Activated CD4-positive, alpha-beta T cell treated with anti-CD3 and anti-CD28 coated beads, Interleukin-2, Interleukin-6, amounts not matched to agents 100 ng/mL and 50 ng/mL, durations not matched to agents 16 hours and 8 hours (primary cell): ENCODE measurements at regions not wholly inside any gene's neighbourhood (a gene's known extent, or its start where the extent isn't known, plus 50 kb on each side); places are given as distances from the start of the nearest gene placed in this dataset.
"Not testable (repeated sequence)": the region's sequence is repeated elsewhere in the genome, so short reads cannot be mapped to it uniquely, and the experiment has no call there.

Experiments
- DNase-seq: peaks from one replicate; pipeline ENCODE4 v3.0.0-alpha.2; 2020

- no peak for DNase-seq
Observed at GRCh38 chr4:126898815-126899214, 733.9 kb upstream of the INTU start.

- DNase-seq: no peak
Observed at GRCh38 chr4:126899331-126899801, 733.4 kb upstream of the INTU start.

DNA sequence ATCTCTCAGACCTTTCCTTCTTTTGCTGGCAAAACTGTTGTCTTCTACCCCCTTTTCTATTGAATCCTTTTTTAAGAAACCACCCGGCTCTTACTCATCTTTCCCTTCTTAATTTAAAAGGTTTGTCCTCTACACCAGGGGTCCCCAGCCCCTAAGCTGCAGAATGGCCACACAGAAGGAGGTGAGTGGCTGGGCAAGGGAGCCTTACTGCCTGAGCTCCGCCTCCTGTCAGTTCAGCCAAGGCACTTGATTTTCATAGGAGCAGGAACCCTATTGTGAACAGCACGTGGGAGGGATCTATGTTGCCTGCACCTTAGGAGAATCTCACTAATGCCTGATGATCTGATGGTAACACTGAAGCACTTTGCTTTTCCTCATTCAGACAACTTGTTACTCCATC lies 726.3 kb upstream of the INTU start:
- DNase-seq: no peak

DNA sequence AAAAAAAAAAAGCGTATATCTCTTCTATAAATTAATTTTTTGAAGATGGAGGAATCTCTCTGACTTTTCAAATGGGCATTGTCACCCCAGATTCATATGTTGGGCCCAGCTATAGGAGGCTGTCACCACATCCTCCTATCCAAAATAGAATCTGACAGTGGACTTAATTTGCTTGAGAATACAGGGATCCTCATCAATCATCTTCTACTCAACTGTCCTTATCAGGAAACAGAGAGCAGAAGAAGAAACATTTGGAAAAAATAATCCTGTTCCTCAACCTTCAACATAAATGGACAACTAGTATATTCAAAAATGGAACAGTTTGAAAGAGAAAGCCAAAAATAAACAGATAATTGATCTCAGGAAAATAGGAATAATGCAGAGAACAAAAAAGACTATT lies 725.4 kb upstream of the INTU start:
- DNase-seq: no peak

DNA sequence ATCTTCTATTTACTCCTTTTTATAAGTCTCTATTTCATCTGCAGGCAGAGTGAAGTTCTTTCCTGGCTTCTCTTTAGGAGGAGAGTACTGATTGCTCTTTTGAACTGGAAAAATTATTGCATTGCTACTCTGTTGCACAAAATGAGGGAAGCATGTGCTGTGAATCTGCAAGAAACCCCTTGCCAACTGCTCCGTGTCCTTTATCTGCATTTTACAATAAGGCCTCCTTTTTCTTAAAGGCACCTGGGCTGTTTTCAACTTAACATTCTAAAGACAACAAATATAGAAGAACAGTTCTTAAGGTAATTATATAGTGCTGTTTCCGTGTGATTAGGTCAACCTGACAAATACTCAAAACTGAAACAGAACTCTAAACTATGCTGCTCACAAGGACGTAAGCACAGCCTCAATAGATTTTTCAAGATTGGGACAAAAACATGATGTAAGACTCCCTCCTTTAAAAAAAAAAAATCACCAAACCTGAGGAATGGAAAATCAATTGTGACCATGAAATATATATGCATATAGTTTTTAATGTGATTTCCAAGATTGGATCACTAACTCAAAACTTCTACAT lies 716.6 kb upstream of the INTU start:
- no peak for DNase-seq

DNA sequence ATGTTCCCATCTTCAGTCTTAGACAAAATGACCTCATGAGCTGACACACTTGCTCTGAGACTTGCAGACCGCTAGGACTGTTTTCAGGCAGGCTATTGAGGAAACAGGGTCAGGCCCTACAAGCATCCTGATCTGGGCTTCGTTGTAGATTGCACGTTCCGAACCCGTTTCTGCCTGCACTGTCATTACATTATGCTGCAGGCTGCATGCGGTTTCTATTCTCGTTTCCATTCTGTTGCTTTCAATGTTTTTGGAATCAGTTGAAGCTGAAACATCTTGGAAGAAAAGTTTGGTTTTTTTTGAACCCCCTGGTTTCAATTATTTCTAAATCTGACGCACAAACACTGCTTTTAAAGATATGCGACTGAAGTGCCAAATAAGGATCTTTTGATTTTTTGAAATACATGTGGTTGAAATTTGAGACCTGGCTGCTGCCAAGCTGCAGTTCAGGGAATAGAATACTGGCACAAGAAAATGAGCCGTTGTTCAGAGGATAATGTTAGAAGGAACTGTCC lies 716.1 kb upstream of the INTU start:
- no peak for DNase-seq

- DNase-seq: not testable (repeated sequence)
Observed at GRCh38 chr4:126922328-126922938, 710.3 kb upstream of the INTU start.

DNA sequence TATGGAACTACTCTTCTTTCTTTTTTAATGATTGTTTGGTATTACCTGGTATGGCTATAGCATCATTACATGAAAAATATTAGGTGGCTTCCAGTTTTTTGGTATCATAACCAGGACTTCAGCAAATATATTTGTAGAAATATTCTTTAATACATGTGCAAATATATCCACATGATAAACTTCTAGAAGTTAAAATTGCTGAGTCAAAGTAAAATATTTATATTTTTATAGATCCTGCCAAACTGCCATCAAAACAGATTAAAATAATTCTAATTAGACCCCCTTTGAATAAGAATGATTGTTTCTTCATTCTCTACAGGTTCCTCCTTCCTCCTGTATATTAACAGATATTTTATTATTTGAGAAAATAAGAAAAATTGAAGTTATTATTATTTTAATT lies 708.5 kb upstream of the INTU start:
- no peak for DNase-seq

DNA sequence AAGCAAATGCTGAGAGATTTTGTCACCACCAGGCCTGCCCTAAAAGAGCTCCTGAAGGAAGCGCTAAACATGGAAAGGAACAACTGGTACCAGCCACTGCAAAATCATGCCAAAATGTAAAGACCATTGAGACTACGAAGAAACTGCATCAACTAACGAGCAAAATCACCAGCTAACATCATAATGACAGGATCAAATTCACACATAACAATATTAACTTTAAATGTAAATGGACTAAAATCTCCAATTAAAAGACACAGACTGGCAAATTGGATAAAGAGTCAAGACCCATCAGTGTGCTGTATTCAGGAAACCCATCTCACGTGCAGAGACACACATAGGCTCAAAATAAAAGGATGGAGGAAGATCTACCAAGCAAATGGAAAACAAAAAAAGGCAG lies 702.7 kb upstream of the INTU start:
- not testable (repeated sequence) for DNase-seq

DNA sequence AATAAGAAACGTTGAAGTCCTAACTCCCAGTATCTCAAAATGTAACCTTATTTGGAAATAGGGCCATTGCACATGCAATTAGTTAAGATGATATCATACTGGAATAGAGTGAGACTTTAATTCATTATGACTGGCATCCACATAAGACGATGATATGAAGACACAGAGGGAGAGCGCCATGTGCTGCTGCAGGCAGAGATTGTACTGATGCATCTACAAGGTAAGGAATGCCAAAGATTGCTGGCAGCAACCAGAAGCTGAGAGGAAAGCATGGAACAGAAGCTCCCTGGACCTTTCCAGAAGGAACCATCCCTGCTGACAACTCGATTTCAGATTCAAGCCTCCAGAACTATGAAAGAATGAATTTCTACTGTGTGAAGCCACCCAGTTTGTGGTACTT lies 697.0 kb upstream of the INTU start:
- no peak for DNase-seq

- no peak for DNase-seq
Observed at GRCh38 chr4:126937342-126937741, 695.4 kb upstream of the INTU start.

DNA sequence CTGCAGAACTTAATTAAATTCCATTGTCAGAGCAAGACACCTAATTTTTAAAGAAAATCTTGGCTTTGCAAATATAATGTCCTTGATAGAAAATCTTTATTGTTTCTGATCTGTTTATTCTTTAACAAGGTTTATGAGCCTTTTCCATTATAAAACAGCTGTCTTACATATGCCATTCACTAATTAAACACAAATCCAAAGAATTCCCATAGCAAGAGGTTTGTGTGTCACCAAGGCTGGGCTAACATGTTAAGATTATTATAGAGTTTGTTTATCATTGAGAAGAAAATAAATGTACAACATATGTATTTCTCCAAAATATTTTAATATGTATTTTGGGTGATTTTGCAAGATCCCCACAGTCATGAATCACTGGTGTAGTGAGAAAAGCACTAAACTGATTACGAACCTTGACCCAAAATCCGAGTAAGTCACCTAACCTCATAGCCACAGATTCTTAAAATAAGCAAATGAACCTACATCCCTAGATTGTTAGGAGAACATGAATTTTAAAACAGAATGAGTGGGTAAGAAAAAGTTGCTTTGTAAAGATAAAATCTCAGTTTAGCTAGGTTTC lies 694.8 kb upstream of the INTU start:
- no peak for DNase-seq

DNA sequence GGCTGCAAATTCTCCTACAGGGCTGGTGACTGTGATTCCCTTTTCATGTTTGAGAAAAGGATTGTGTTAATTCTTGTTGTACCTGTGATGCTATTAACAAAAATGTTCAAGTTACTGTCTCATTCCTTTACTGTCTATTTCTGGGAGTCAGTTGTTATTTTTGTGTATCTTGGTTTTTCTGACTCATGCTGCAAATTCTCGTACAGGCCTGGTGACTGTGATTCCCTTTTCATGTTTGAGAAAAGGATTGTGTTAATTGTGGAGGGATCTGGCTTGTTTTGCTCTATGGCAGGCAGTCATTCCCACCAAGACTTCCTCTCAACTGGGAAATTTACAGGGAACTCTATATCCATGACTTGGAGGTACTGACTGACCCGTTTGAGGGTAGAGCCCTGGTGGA lies 693.4 kb upstream of the INTU start:
- DNase-seq: no peak

- DNase-seq: no peak
Observed at GRCh38 chr4:126947536-126947935, 685.2 kb upstream of the INTU start.

DNA sequence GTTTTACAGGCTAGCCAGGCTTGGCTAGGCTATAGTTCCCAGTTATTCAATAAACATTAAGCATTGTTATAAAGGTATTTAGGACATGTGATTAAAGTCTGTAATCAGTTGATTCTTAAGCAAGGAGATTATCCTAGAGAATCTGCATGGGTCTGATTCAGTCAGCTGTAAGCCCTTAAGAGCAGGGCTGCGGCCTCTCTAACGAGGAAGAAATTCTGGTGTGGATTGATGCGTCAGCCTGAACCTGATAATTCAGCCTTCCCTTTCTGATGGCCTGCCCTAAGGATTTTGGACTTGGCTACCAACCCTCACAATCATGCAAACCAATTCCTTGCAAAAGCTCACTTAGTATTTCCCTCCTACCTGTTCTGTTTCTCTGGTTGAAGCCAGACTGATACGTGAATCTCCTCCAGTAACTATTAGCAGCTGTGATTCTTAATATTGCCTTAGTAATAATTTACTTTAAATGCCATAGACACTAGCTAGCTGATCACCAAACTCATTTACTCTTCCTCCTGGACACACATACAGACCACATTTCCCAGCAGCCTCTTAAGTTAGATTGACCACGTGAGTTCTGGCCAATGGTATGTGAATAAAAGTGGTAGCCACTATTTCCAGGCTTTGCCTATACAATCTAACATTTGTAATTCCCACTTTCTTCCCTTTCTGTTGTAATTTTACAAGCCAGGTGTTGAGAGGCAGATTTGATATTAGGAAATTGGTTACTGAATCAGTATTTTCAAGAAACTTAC lies 678.0 kb upstream of the INTU start:
- DNase-seq: no peak

- no peak for DNase-seq
Observed at GRCh38 chr4:126955292-126956183, 677.2 kb upstream of the INTU start.

DNA sequence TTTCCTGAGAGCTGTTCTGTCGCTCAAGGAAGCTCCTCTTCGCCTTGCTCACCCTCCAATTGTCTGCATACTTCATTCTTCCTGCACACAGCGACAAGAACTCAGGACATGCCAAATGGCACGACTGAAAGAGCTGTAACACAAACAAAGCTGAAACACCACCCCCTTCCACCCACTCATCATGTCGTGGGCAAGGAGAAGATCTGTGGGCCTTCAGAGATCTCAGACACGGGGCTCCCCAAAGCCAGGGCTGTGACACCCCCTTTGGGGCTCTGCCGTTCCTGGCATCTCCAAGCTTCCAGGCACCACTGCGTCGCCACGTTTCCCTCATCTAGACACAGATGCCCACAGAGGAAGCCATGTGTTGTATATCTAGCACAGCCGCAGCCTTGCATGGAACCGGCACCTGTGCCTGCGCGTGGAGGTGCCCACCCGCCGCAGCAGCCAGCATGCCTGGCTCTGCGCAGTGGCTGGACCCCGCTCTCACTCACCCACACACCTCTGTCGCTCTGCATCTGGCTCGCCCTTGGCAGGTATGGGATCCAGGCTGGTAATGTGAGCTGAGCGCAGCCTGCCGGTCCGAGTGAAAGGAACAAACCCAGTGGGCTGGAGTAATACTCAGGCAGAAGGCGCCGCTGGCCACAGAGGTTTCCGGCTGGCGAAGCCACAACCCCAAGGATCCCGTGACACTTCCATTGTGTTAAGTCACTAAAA lies 676.4 kb upstream of the INTU start:
- DNase-seq: no peak

- no peak for DNase-seq
Observed at GRCh38 chr4:126957556-126957955, 675.2 kb upstream of the INTU start.

DNA sequence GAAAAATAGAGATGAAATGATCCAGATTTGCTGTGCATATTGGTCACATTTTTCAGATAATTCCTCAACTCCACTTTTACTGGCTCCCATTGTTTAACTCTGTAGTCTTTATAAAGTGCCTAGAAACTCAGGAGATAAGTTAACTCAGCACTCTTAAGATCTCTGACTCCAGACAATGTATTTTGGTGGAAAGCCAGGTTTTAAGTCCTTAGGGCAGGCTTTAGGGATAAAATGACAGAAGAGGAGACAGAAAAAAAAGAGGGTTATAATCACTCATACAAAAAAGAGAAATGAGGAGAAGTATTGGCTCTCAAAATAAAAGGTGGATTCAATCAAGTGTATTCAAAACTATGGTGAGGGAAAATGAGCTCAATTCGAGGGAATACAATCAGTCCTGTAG lies 674.8 kb upstream of the INTU start:
- DNase-seq: no peak

DNA sequence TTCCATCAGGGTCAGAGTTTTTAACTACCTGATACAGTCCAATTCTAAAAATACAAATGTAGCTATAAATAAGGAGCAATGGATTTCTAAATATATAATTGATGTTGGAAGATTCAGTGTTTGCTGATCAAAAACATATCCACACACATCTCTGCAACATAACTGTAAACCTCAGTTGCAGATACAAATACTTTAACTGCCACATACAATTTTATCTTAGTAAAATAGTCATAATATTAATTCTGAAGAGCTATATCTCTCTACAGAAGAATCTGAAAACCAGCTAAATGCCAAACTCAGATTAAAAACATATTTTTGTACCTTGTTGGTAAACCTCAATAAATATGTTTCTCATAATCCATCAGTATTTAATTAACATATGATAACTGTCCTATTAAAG lies 674.3 kb upstream of the INTU start:
- DNase-seq: no peak

GRCh38 chr4:126959056-126959745 lies 673.6 kb upstream of the INTU start:
- DNase-seq: no peak
